Astrocyte of the cerebellum (primary cell): ENCODE measurements at regions not wholly inside any gene's neighbourhood (a gene's known extent, or its start where the extent isn't known, plus 50 kb on each side); places are given as distances from the start of the nearest gene placed in this dataset.

Source experiments
- DNase-seq: peaks from one replicate; pipeline ENCODE4 v3.0.0-alpha.2; 2011; ENCODE audit warnings: low read depth
- H3K4me3 ChIP-seq: 2 replicates; pipeline ENCODE4 v1.5.1; 2011; ENCODE audit warnings: mild to moderate bottlenecking, low read depth, low read length, moderate library complexity
- in situ Hi-C: cut with HindIII; loops from 2 replicates; pipeline ENCODE4 v1.10.0; 2017; ENCODE audit warnings: low sequenced_read_pairs
- TF ChIP-seq, protein P1 (sequence below): IDR thresholded peaks from 2 replicates; pipeline ENCODE4 v1.5.1; 2012; ENCODE audit warnings: low read length, low read depth, moderate library complexity, mild to moderate bottlenecking; ENCODE audit errors: missing control alignments

DNA sequence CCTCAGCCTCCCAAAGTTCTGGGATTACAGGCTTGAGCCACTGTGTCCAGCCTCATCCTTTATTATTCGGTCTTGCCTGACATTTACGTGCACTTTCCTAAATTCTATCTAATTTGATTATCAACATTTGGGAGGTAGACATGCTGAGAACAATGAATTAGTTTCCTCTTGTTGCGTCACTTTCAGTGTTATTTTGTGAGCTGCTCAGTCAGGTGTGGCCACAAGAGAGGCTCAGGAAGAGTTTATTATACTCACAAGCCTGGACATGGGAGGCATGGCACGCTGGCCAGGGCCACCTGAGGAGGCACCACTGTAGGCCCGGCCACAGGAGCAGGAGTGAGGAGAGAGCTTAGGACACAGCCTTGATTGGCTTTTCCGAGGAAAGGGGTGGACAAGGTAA, 59.7 kb upstream of the RBFOX2 start:
- H3K4me3 ChIP-seq, result no peak overlapping the region
- TF ChIP-seq, protein P1, sequence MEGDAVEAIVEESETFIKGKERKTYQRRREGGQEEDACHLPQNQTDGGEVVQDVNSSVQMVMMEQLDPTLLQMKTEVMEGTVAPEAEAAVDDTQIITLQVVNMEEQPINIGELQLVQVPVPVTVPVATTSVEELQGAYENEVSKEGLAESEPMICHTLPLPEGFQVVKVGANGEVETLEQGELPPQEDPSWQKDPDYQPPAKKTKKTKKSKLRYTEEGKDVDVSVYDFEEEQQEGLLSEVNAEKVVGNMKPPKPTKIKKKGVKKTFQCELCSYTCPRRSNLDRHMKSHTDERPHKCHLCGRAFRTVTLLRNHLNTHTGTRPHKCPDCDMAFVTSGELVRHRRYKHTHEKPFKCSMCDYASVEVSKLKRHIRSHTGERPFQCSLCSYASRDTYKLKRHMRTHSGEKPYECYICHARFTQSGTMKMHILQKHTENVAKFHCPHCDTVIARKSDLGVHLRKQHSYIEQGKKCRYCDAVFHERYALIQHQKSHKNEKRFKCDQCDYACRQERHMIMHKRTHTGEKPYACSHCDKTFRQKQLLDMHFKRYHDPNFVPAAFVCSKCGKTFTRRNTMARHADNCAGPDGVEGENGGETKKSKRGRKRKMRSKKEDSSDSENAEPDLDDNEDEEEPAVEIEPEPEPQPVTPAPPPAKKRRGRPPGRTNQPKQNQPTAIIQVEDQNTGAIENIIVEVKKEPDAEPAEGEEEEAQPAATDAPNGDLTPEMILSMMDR, result no peak
- in situ Hi-C loops, result no loop called here
- DNase-seq, result no peak

DNA sequence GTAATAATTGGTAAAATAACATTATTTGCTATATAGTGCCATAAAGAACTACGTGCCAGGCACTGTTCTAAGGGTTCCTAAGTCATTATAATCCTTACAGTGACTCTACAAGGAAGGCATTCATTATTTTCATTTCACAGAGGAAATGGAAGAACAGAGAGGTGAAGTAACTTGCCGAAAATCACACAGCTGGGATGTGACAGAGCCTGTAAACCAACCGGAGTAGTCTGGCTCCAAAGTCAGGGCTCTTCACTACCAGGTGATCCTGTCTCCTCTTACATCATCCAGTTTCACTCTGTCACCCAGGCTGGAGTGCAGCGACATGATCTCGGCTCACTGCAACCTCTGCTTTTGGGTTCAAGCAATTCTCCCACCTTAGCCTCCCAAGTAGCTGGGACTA, 59.2 kb upstream of the RBFOX2 start:
- TF ChIP-seq, protein P1, result no peak
- H3K4me3 ChIP-seq, result no peak overlapping the region
- DNase-seq, result no peak
- in situ Hi-C loops, result no loop called here

DNA sequence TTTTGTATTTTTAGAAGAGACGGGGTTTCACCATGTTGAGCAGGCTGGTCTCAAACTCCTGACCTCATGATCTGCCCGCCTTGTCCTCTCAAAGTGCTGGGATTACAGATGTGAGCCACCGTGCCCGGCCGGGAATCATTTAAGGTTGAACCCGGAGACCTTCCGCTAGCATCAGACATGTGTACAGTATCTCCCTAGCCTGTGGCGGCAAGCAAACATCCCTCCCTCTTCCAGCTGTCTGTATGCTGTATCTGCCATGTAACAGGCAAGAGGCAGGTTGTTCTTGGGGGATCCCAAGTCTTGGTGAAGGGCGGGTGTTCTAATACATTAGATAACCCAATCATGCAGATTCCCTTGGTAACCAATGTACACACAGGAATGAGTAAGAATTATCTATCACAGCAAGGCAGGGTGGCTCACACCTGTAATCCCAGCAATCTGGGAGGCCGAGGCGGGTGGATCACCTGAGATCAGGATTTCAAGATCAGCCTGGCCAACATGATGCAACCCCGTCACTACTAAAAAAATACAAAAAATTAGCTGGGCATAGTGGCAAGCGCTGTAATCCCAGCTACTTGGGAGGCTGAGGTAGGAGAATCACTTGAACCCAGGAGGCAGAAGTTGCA, 58.1 kb upstream of the RBFOX2 start:
- no peak overlapping the region for H3K4me3 ChIP-seq
- in situ Hi-C loops, result no loop called here
- TF ChIP-seq, protein P1, result no peak
- no peak for DNase-seq

DNA sequence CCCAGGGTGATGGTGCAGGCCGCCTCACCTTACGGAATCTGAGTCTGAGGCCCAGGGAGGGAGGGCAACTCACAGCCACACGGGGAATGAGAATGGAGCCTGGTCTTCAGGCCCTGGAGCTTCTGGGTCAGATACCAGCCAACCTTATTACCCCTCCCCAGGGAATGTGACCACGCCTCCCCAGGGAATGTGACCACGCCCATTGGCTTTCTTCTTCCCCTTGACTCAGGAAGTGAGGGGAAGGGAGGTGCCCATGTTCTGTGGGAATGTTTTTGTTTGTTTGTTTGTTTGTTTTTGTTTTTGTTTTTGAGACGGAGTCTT, 57.5 kb upstream of the RBFOX2 start:
- TF ChIP-seq, protein P1, result no peak
- no peak for DNase-seq
- H3K4me3 ChIP-seq, result no peak overlapping the region
- in situ Hi-C loops, result no loop called here

DNA sequence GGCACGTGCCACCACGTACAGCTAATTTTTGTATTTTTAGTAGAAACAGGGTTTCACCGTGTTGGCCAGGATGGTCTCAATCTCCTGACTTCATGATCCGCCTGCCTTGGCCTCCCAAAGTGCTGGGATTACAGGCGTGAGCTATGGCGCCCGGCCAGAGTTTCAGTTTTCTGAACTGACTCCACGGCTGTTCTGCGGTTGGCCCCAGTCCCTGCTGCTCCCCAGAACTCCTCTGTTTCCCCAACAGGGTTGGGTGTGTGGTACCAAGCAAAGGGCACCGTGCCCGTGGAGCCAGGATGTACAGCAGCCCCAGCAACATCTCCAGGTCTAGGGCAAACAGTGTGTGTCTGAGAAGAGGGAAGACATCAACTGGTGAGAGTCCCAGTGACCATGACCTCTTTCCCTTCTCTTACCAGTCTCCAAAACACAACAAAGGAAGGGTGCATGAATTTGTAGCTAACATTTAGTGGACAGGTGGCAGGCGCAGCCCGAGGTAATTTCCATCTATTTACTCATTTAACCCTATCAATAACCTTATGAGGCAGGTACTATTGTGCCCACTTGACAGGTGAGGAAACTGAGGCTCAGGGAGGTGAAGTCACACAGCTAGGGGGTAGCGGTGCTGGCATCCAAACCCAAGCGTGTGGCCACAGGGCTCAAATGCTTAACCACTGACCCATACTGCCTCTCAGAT, 57.0 kb upstream of the RBFOX2 start:
- H3K4me3 ChIP-seq, result no peak overlapping the region
- no peak for DNase-seq
- TF ChIP-seq, protein P1, result no peak
- in situ Hi-C loops, result no loop called here

DNA sequence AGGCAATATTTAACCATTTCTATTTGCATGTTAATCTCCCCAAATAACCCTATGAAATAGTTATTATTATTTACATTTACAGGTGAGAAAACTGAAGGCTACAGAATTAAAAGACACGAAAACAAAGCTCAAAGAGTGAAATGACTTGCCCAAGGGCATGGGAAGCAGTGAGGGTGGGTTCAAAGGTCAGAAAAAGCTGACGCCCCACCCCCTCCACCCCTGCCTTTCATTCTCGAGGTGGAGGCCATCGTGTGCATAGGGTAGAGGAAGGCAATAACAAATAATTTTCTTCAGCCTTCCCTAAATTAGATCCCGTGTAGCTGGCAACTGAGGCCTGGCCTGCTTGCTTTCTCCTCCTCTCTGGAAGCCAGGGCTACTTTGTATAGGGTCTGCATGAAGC, 56.1 kb upstream of the RBFOX2 start:
- no peak overlapping the region for H3K4me3 ChIP-seq
- DNase-seq, result no peak
- TF ChIP-seq, protein P1, result no peak
- in situ Hi-C loops, result no loop called here
